H9 (cell line): ENCODE measurements at regions not wholly inside any gene's neighbourhood (a gene's known extent, or its start where the extent isn't known, plus 50 kb on each side); places are given as distances from the start of the nearest gene placed in this dataset.

ENCODE experiments used
- DNase-seq: peaks from one replicate; pipeline ENCODE4 v3.0.0-alpha.2; 2017
- H2AFZ ChIP-seq: one replicate; pipeline ENCODE4 v1.6.1; 2013; ENCODE audit warnings: mild to moderate bottlenecking, low read length, control low read depth, moderate library complexity
- H2AK5ac ChIP-seq: 2 replicates; pipeline ENCODE4 v1.6.1; 2013; ENCODE audit warnings: low read length, control low read depth, mixed read lengths; ENCODE audit not compliant: insufficient read length
- H2BK120ac ChIP-seq: one replicate; pipeline ENCODE4 v1.6.1; 2013; ENCODE audit warnings: low read depth, mild to moderate bottlenecking, low read length, control low read depth, inconsistent platforms; ENCODE audit not compliant: poor library complexity, severe bottlenecking
- H2BK12ac ChIP-seq: 2 replicates; pipeline ENCODE4 v1.6.1; 2013; ENCODE audit warnings: low read length, control low read depth, mixed read lengths, low read depth; ENCODE audit not compliant: insufficient read length
- H2BK15ac ChIP-seq: 2 replicates; pipeline ENCODE4 v1.6.1; 2013; ENCODE audit warnings: low read depth, low read length, control low read depth
- H2BK20ac ChIP-seq: one replicate; pipeline ENCODE4 v1.6.1; 2013; ENCODE audit warnings: low read depth, mild to moderate bottlenecking, low read length, control low read depth, inconsistent platforms; ENCODE audit not compliant: poor library complexity, severe bottlenecking
- H2BK5ac ChIP-seq: 2 replicates; pipeline ENCODE4 v1.6.1; 2013; ENCODE audit warnings: low read length, control low read depth, mixed read lengths; ENCODE audit not compliant: insufficient read length
- H3K14ac ChIP-seq: 2 replicates; pipeline ENCODE4 v1.6.1; 2013; ENCODE audit warnings: low read length, control low read depth; ENCODE audit not compliant: insufficient read depth
- H3K18ac ChIP-seq: 2 replicates; pipeline ENCODE4 v1.6.1; 2013; ENCODE audit warnings: low read depth, mild to moderate bottlenecking, mixed read lengths, low read length, control low read depth; ENCODE audit not compliant: insufficient read length
- H3K23ac ChIP-seq: 2 replicates; pipeline ENCODE4 v1.6.1; 2013; ENCODE audit warnings: low read length, control low read depth, mixed read lengths, low read depth; ENCODE audit not compliant: insufficient read length
- H3K23me2 ChIP-seq: 2 replicates; pipeline ENCODE4 v1.6.1; 2013; ENCODE audit warnings: low read depth, mild to moderate bottlenecking, mixed read lengths, low read length, control low read depth; ENCODE audit not compliant: insufficient read length, poor library complexity, severe bottlenecking
- H3K27ac ChIP-seq: 2 replicates; pipeline ENCODE4 v1.5.1; 2013; ENCODE audit warnings: low read length, control low read depth, mixed read lengths, low read depth; ENCODE audit not compliant: insufficient read length
- H3K27me3 ChIP-seq: 2 replicates; pipeline ENCODE4 v1.6.1; 2013; ENCODE audit warnings: low read length, control low read depth, inconsistent platforms; ENCODE audit not compliant: insufficient read depth
- H3K4ac ChIP-seq: 2 replicates; pipeline ENCODE4 v1.6.1; 2013; ENCODE audit warnings: low read depth, mild to moderate bottlenecking, control low read depth, inconsistent platforms, low read length, moderate library complexity
- H3K4me1 ChIP-seq: 2 replicates; pipeline ENCODE4 v1.6.1; 2013; ENCODE audit warnings: low read length, control low read depth, inconsistent platforms; ENCODE audit not compliant: insufficient read depth
- H3K4me2 ChIP-seq: 2 replicates; pipeline ENCODE4 v1.6.1; 2013; ENCODE audit warnings: low read length, control low read depth, mixed read lengths; ENCODE audit not compliant: insufficient read length, insufficient read depth
- H3K56ac ChIP-seq: 2 replicates; pipeline ENCODE4 v1.6.1; 2013; ENCODE audit warnings: low read depth, mild to moderate bottlenecking, mixed read lengths, low read length, control low read depth; ENCODE audit not compliant: insufficient read length
- H3K79me1 ChIP-seq: 2 replicates; pipeline ENCODE4 v1.6.1; 2013; ENCODE audit warnings: low read depth, mild to moderate bottlenecking, moderate library complexity, low read length, control low read depth, inconsistent platforms; ENCODE audit not compliant: insufficient read depth, poor library complexity, severe bottlenecking
- H3K79me2 ChIP-seq: 2 replicates; pipeline ENCODE4 v1.6.1; 2013; ENCODE audit warnings: low read length, control low read depth, inconsistent platforms; ENCODE audit not compliant: insufficient read depth
- H3K9ac ChIP-seq: 2 replicates; pipeline ENCODE4 v1.6.1; 2013; ENCODE audit warnings: low read length, control low read depth, mixed read lengths; ENCODE audit not compliant: insufficient read length; ENCODE audit errors: extremely low read depth
- H3K9me3 ChIP-seq: one replicate; pipeline ENCODE4 v1.6.1; 2013; ENCODE audit warnings: low read depth, low read length, inconsistent platforms; ENCODE audit not compliant: control insufficient read depth
- H3T11ph ChIP-seq: one replicate; pipeline ENCODE4 v1.6.1; 2013; ENCODE audit warnings: mild to moderate bottlenecking, low read length, control low read depth, inconsistent platforms
- H4K20me1 ChIP-seq: one replicate; pipeline ENCODE4 v1.6.1; 2013; ENCODE audit not compliant: control insufficient read depth, insufficient read length, insufficient read depth
- H4K5ac ChIP-seq: 2 replicates; pipeline ENCODE4 v1.6.1; 2013; ENCODE audit warnings: low read depth, mild to moderate bottlenecking, mixed read lengths, low read length, control low read depth; ENCODE audit not compliant: insufficient read length
- H4K8ac ChIP-seq: replicated peaks from 2 replicates; pipeline ENCODE4 v1.6.1; 2013; ENCODE audit warnings: low read length, control low read depth, mixed read lengths, low read depth; ENCODE audit not compliant: insufficient read length
- H4K91ac ChIP-seq: 2 replicates; pipeline ENCODE4 v1.6.1; 2013; ENCODE audit warnings: low read depth, mild to moderate bottlenecking, moderate library complexity, mixed read lengths, low read length, control low read depth; ENCODE audit not compliant: insufficient read length
- H3K27ac Mint-ChIP-seq, 3 experiments: 2 replicates in 2 of 3; 3 replicates in 1 of 3; pipeline ENCODE4 v1.8.0; 2020 to 2021; ENCODE audit warnings: mixed read lengths in 3 of 3, mild to moderate bottlenecking in 1 of 3, moderate library complexity in 1 of 3
- H3K27me3 Mint-ChIP-seq: 2 replicates; pipeline ENCODE4 v1.8.0; 2021; ENCODE audit warnings: low read depth, mild to moderate bottlenecking, moderate library complexity, mixed read lengths
- H3K36me3 Mint-ChIP-seq, 3 experiments: 2 replicates in 2 of 3; 3 replicates in 1 of 3; pipeline ENCODE4 v1.8.0; 2020 to 2021; ENCODE audit warnings: low read depth in 3 of 3, mixed read lengths in 3 of 3; ENCODE audit not compliant: insufficient read depth in 1 of 3
- H3K4me1 Mint-ChIP-seq, 2 experiments: 2 replicates each; pipeline ENCODE4 v1.8.0; 2020; ENCODE audit warnings: mixed read lengths in 2 of 2
- H3K4me3 Mint-ChIP-seq, 2 experiments: 2 replicates in 1 of 2; 3 replicates in 1 of 2; pipeline ENCODE4 v1.8.0; 2020 to 2021; ENCODE audit warnings: mild to moderate bottlenecking in 2 of 2, mixed read lengths in 2 of 2, moderate library complexity in 1 of 2
- H3K9me3 Mint-ChIP-seq, 2 experiments: 2 replicates in 1 of 2; 3 replicates in 1 of 2; pipeline ENCODE4 v1.8.0; 2020; ENCODE audit warnings: mild to moderate bottlenecking in 2 of 2, mixed read lengths in 2 of 2, moderate library complexity in 1 of 2
- CTCF ChIP-seq: fragments of 200-600 bp; sonication (generic); conservative IDR thresholded peaks from 3 replicates; pipeline ENCODE4 v1.8.0; 2021; ENCODE audit warnings: antibody characterized with exemption, mild to moderate bottlenecking

GRCh38 chr11:27244900-27245299 lies 118.1 kb downstream of the CCDC34 start:
- no peak overlapping the region for H3K9ac ChIP-seq
- H3K27ac ChIP-seq, result no peak overlapping the region
- H4K20me1 ChIP-seq, result no peaks in the 10 kb centered on the region
- no peak overlapping the region for H3K4ac ChIP-seq
- H2BK20ac ChIP-seq, result no peak overlapping the region
- peaks cover 3% of the 10 kb centered on the region; the same call in 1 of the 2 replicates for H3K27me3 Mint-ChIP-seq
- H3K4me3 Mint-ChIP-seq, result no peak overlapping the region
- no peak overlapping the region for H2AK5ac ChIP-seq
- H3K27ac Mint-ChIP-seq, result no peak overlapping the region
- no peak overlapping the region for H3K18ac ChIP-seq
- H3K56ac ChIP-seq, result no peak overlapping the region
- H2BK5ac ChIP-seq, result no peak overlapping the region
- H2BK120ac ChIP-seq, result no peak overlapping the region
- no peak overlapping the region for H4K5ac ChIP-seq
- no peaks in the 10 kb centered on the region for H3K79me1 ChIP-seq
- no peak for TF ChIP-seq CTCF
- H3K4me2 ChIP-seq, result no peak overlapping the region
- H3K14ac ChIP-seq, result no peak overlapping the region
- DNase-seq, result no peak
- peaks cover 0 to 4% of the 10 kb centered on the region in 2 experiments; a peak in 3 of 5 replicates for H3K9me3 Mint-ChIP-seq
- no peak overlapping the region for H4K91ac ChIP-seq
- H2AFZ ChIP-seq, result no peak overlapping the region
- no peak overlapping the region for H2BK15ac ChIP-seq
- H3K4me1 ChIP-seq, result peaks cover 5% of the 10 kb centered on the region
- H3K27me3 ChIP-seq, result no peaks in the 10 kb centered on the region
- no peaks in the 10 kb centered on the region for H3K79me2 ChIP-seq
- no peak overlapping the region for H3T11ph ChIP-seq
- H3K4me1 Mint-ChIP-seq, result peaks cover 31 to 38% of the 10 kb centered on the region in 2 experiments
- H3K36me3 Mint-ChIP-seq, result peaks cover 0 to 10% (median 0%) of the 10 kb centered on the region in 3 experiments; a peak in 1 of 7 replicates
- no peak overlapping the region for H4K8ac ChIP-seq
- H3K9me3 ChIP-seq, result no peaks in the 10 kb centered on the region
- no peaks in the 10 kb centered on the region for H3K23me2 ChIP-seq
- no peak overlapping the region for H3K23ac ChIP-seq
- H2BK12ac ChIP-seq, result no peak overlapping the region
